HCT116 (cell line): ENCODE measurements at regions not wholly inside any gene's neighbourhood (a gene's known extent, or its start where the extent isn't known, plus 50 kb on each side); places are given as distances from the start of the nearest gene placed in this dataset.

Source experiments
- EGR1 ChIP-seq: IDR thresholded peaks from 2 replicates; pipeline ENCODE4 v1.6.1; 2012; ENCODE audit warnings: low read depth
- POLR2A ChIP-seq: IDR thresholded peaks from 2 replicates; pipeline ENCODE4 v1.7.0; 2011; ENCODE audit warnings: borderline replicate concordance; ENCODE audit not compliant: insufficient read depth, insufficient read length; ENCODE audit errors: extremely low read depth
- RAD21 ChIP-seq: IDR thresholded peaks from 2 replicates; pipeline ENCODE4 v1.6.1; 2012; ENCODE audit warnings: low read depth, mild to moderate bottlenecking
- SIN3A ChIP-seq: IDR thresholded peaks from 2 replicates; pipeline ENCODE4 v1.6.1; 2012; ENCODE audit warnings: low read depth
- TCF7L2 ChIP-seq: IDR thresholded peaks from 2 replicates; pipeline ENCODE4 v1.7.0; 2011; ENCODE audit warnings: borderline replicate concordance, inconsistent platforms; ENCODE audit not compliant: insufficient read depth, insufficient read length; ENCODE audit errors: extremely low read depth
- YY1 ChIP-seq: IDR thresholded peaks from 2 replicates; pipeline ENCODE4 v1.6.1; 2011; ENCODE audit warnings: low read length, low read depth, moderate library complexity, mild to moderate bottlenecking; ENCODE audit not compliant: insufficient replicate concordance; ENCODE audit errors: extremely low read depth
- ZNF274 ChIP-seq: fragments of 200-500 bp; sonication (Bioruptor generic); IDR thresholded peaks from 2 replicates; pipeline ENCODE4 v1.6.1; 2014; ENCODE audit warnings: mild to moderate bottlenecking, low read depth, low read length, inconsistent platforms
- TF ChIP-seq, protein P1 (sequence below), 3 experiments: fragments of 200-600 bp in 1 of 3; sonication (generic) in 1 of 3; IDR thresholded peaks in 2 of 3; conservative IDR thresholded peaks in 1 of 3; 2 replicates each; pipeline ENCODE4 v1.5.1; 2012 to 2017; ENCODE audit warnings: low read depth in 2 of 3, low read length in 2 of 3, antibody characterized with exemption in 1 of 3, borderline replicate concordance in 1 of 3, control low read depth in 1 of 3, mild to moderate bottlenecking in 1 of 3, mixed read lengths in 1 of 3, mixed run types in 1 of 3, moderate library complexity in 1 of 3; ENCODE audit not compliant: insufficient read depth in 1 of 3
- TF ChIP-seq, protein P2 (sequence below): IDR thresholded peaks from 2 replicates; pipeline ENCODE4 v1.6.1; 2012
- TF ChIP-seq, protein P3 (sequence below): IDR thresholded peaks from 2 replicates; pipeline ENCODE4 v1.6.1; 2012; ENCODE audit warnings: low read depth

DNA sequence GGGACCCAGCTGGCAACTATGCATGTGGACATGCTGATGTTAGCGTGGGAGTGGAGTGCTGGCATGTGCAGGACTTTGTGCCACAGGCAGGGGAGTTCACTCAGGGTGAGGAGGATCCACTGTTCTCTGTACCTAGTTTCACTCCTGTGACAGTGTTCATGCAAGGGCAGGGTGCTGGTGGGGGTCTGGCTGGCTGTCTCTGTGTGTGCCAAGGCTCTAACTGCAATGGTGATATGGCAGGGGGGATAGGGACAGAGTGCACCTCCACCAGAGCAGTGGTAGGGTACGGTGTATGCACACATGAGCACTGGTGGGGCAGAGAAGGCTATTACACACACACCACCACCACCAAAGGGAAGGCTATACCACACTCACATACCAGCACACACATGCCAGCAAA lies 210.2 kb upstream of the DEFB112 start:
- no peak for TF ChIP-seq POLR2A
- TF ChIP-seq YY1: no peak
- TF ChIP-seq, protein P1, sequence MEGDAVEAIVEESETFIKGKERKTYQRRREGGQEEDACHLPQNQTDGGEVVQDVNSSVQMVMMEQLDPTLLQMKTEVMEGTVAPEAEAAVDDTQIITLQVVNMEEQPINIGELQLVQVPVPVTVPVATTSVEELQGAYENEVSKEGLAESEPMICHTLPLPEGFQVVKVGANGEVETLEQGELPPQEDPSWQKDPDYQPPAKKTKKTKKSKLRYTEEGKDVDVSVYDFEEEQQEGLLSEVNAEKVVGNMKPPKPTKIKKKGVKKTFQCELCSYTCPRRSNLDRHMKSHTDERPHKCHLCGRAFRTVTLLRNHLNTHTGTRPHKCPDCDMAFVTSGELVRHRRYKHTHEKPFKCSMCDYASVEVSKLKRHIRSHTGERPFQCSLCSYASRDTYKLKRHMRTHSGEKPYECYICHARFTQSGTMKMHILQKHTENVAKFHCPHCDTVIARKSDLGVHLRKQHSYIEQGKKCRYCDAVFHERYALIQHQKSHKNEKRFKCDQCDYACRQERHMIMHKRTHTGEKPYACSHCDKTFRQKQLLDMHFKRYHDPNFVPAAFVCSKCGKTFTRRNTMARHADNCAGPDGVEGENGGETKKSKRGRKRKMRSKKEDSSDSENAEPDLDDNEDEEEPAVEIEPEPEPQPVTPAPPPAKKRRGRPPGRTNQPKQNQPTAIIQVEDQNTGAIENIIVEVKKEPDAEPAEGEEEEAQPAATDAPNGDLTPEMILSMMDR (IDR thresholded peaks at IDR 0.05 in 2 of 3, conservative IDR thresholded peaks at IDR 0.05 in 1 of 3; ENCODE audit: borderline replicate concordance in 1 of 3, insufficient read depth in 1 of 3, low read depth in 2 of 3, low read length in 2 of 3): no peak
- no peak for TF ChIP-seq RAD21
- no peak for TF ChIP-seq SIN3A
- TF ChIP-seq, protein P2, sequence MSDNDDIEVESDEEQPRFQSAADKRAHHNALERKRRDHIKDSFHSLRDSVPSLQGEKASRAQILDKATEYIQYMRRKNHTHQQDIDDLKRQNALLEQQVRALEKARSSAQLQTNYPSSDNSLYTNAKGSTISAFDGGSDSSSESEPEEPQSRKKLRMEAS: no peak
- TF ChIP-seq EGR1: no peak
- TF ChIP-seq TCF7L2: no peak
- TF ChIP-seq ZNF274: no peak
- TF ChIP-seq, protein P3, sequence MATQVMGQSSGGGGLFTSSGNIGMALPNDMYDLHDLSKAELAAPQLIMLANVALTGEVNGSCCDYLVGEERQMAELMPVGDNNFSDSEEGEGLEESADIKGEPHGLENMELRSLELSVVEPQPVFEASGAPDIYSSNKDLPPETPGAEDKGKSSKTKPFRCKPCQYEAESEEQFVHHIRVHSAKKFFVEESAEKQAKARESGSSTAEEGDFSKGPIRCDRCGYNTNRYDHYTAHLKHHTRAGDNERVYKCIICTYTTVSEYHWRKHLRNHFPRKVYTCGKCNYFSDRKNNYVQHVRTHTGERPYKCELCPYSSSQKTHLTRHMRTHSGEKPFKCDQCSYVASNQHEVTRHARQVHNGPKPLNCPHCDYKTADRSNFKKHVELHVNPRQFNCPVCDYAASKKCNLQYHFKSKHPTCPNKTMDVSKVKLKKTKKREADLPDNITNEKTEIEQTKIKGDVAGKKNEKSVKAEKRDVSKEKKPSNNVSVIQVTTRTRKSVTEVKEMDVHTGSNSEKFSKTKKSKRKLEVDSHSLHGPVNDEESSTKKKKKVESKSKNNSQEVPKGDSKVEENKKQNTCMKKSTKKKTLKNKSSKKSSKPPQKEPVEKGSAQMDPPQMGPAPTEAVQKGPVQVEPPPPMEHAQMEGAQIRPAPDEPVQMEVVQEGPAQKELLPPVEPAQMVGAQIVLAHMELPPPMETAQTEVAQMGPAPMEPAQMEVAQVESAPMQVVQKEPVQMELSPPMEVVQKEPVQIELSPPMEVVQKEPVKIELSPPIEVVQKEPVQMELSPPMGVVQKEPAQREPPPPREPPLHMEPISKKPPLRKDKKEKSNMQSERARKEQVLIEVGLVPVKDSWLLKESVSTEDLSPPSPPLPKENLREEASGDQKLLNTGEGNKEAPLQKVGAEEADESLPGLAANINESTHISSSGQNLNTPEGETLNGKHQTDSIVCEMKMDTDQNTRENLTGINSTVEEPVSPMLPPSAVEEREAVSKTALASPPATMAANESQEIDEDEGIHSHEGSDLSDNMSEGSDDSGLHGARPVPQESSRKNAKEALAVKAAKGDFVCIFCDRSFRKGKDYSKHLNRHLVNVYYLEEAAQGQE: no peak
